ENCODE measurements at regions not wholly inside any gene's neighbourhood (a gene's known extent, or its start where the extent isn't known, plus 50 kb on each side); places are given as distances from the start of the nearest gene placed in this dataset.
A peak's percentile ranks its signal among the peaks of the same experiment; 100 is the strongest.

- H3K4me3 ChIP-seq (ENCODE audit: control insufficient read depth in 1 of 2, extremely low read depth in 1 of 2, low read length in 1 of 2): no peak overlapping the region
- Mint-ChIP-seq H3K36me3 (no peaks in the 10 kb centered on the region), H3K4me3 (peak overlapping the region; percentile 25 to 52 (median 42)), H3K27ac (peak overlapping the region; percentile 77 to 78), H3K9me3 (no peaks in the 10 kb centered on the region), H3K27me3 (no peaks in the 10 kb centered on the region), H3K4me1 (peaks cover 12 to 46% (median 41%) of the 10 kb centered on the region in 3 donors)
- H3K27ac ChIP-seq (ENCODE audit: low read length): peak overlapping the region; percentile 32
- DNase-seq (peak; percentile 25 to 78 (median 53)), ATAC-seq (replicated peaks in 1 of 4) (peak; percentile 96 to 100 (median 99))
- H3K27me3 ChIP-seq (replicated peaks in 1 of 2; ENCODE audit: control insufficient read depth in 2 of 2, extremely low read depth in 1 of 2, insufficient read depth in 2 of 2, low read length in 1 of 2): no peaks in the 10 kb centered on the region
- no peaks in the 10 kb centered on the region for H3K9me3 ChIP-seq
- WGBS (ENCODE audit: insufficient coverage): no CpG with 5 or more reads among the region's 4 CpGs
- ChIA-PET CTCF (interaction anchor here in 1 of 2 donors (1.1 kb wide), 1 partner anchor 13 kb away, joined by 3 read pairs; no protein-coding TSS in a partner anchor), POLR2A (interaction anchor here in 1 of 2 donors (0.6 to 1.6 kb wide), 7 partner anchors 9 to 185 kb away, joined by 3 to 6 read pairs (median 5); partner anchors contain the start of gene KLF6)
- H3K36me3 ChIP-seq (ENCODE audit: control insufficient read depth in 2 of 2, extremely low read depth in 1 of 2, insufficient read depth in 1 of 2, low read length in 1 of 2): no peaks in the 10 kb centered on the region
- peaks cover 13 to 31% of the 10 kb centered on the region in 2 experiments for H3K4me1 ChIP-seq (ENCODE audit: control insufficient read depth in 1 of 2, extremely low read depth in 1 of 2, insufficient read depth in 2 of 2, low read length in 2 of 2)
Measured at GRCh38 chr10:3961082-3961481, 176.1 kb upstream of the KLF6 start.

DNA sequence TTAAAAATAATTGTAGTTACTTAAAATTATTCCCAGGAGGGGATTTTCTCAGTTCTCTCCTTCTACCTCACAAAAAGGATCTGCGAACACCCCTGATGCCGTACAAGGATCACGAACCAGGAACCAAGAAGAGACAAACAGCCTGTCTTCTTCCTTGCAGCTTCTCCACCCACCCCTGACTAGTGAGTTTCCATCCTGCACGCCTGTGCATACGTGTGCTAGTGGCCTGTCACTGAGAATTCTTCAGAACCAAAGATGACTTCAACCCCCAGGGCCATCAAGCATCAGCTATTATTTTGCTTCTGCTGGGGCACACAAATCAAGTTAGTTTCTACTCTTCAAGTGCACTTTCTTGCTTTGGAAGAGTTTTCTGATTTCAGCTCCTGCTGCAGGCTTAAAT is 175.5 kb upstream of the KLF6 start:
- DNase-seq (no peak), ATAC-seq (replicated peaks in 1 of 4) (no peak)
- Histone ChIP-seq H3K9me3 (no peaks in the 10 kb centered on the region), H3K4me1 (ENCODE audit: control insufficient read depth in 1 of 2, extremely low read depth in 1 of 2, insufficient read depth in 2 of 2, low read length in 2 of 2) (peaks cover 13 to 31% of the 10 kb centered on the region in 2 experiments), H3K36me3 (ENCODE audit: control insufficient read depth in 2 of 2, extremely low read depth in 1 of 2, insufficient read depth in 1 of 2, low read length in 1 of 2) (no peaks in the 10 kb centered on the region), H3K4me3 (ENCODE audit: control insufficient read depth in 1 of 2, extremely low read depth in 1 of 2, low read length in 1 of 2) (no peak overlapping the region), H3K27ac (ENCODE audit: low read length) (peak overlapping the region; percentile 32), H3K27me3 (replicated peaks in 1 of 2; ENCODE audit: control insufficient read depth in 2 of 2, extremely low read depth in 1 of 2, insufficient read depth in 2 of 2, low read length in 1 of 2) (no peaks in the 10 kb centered on the region)
- H3K9me3 Mint-ChIP-seq: no peaks in the 10 kb centered on the region
- ChIA-PET POLR2A (interaction anchor here in 1 of 2 donors (0.8 to 1.6 kb wide), 7 partner anchors 9 to 185 kb away, joined by 3 to 6 read pairs (median 5); partner anchors contain the start of gene KLF6), CTCF (interaction anchor here in 1 of 2 donors (0.8 to 1.1 kb wide), 2 partner anchors 13 to 14 kb away, joined by 3 read pairs; no protein-coding TSS in a partner anchor)
- peaks cover 12 to 46% (median 41%) of the 10 kb centered on the region in 3 donors for H3K4me1 Mint-ChIP-seq
- H3K36me3 Mint-ChIP-seq: no peaks in the 10 kb centered on the region
- H3K27ac Mint-ChIP-seq: peak overlapping the region; percentile 77 to 78
- no peaks in the 10 kb centered on the region for H3K27me3 Mint-ChIP-seq
- peak overlapping the region in 1 of 3 donors; percentile 52 for H3K4me3 Mint-ChIP-seq
- 83% methylated on average over 4 of the region's 5 CpGs for WGBS (ENCODE audit: insufficient coverage)

GRCh38 chr10:3959370-3960325 is 174.6 kb upstream of the KLF6 start:
- DNase-seq (no peak), ATAC-seq (replicated peaks in 1 of 4) (no peak)
- Mint-ChIP-seq H3K9me3 (no peaks in the 10 kb centered on the region), H3K27me3 (no peaks in the 10 kb centered on the region), H3K4me3 (peak overlapping the region in 1 of 3 donors; percentile 52), H3K36me3 (no peaks in the 10 kb centered on the region), H3K27ac (peak overlapping the region; percentile 41 to 77), H3K4me1 (peaks cover 12 to 46% (median 41%) of the 10 kb centered on the region in 3 donors)
- CTCF ChIA-PET: interaction anchor here (0.5 to 1.1 kb wide), 3 partner anchors 13 to 33 kb away, joined by 3 read pairs; no protein-coding TSS in a partner anchor
- Histone ChIP-seq H3K9me3 (no peaks in the 10 kb centered on the region), H3K27me3 (replicated peaks in 1 of 2; ENCODE audit: control insufficient read depth in 2 of 2, extremely low read depth in 1 of 2, insufficient read depth in 2 of 2, low read length in 1 of 2) (no peaks in the 10 kb centered on the region), H3K4me1 (ENCODE audit: control insufficient read depth in 1 of 2, extremely low read depth in 1 of 2, insufficient read depth in 2 of 2, low read length in 2 of 2) (peaks cover 13 to 31% of the 10 kb centered on the region in 2 experiments), H3K36me3 (ENCODE audit: control insufficient read depth in 2 of 2, extremely low read depth in 1 of 2, insufficient read depth in 1 of 2, low read length in 1 of 2) (no peaks in the 10 kb centered on the region), H3K27ac (ENCODE audit: low read length) (peak overlapping the region; percentile 40), H3K4me3 (ENCODE audit: control insufficient read depth in 1 of 2, extremely low read depth in 1 of 2, low read length in 1 of 2) (no peak overlapping the region)
- 80% methylated on average over 1 of the region's 17 CpGs for WGBS (ENCODE audit: insufficient coverage)
- POLR2A ChIA-PET: interaction anchor here in 1 of 2 donors (0.6 to 1.6 kb wide), 5 partner anchors 8 to 177 kb away, joined by 3 to 6 read pairs (median 4); no protein-coding TSS in a partner anchor

DNA sequence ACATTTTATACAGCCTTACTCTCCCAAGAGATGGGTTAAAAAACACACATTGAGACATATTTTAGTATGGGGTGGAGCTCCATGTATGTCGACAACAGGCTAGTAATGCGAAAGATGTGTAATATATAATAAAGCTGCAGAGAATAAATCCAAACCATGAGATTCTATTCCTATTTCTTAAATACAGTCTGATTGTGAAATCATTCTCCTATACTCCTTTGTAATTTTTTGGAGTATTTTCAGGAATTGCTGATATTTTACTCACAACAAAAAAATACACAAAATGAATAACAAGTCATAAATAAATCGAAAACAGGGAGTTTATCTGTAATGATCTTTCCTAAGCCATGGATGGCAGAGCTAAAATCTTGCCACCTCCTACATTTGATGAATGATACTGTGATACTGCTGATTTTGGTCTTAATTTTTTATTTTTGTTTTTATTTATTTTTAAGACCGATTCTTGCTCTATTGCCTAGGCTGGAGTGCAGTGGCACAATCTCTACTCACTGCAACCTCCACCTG is 173.5 kb upstream of the KLF6 start:
- no peaks in the 10 kb centered on the region for H3K27me3 ChIP-seq (replicated peaks in 1 of 2; ENCODE audit: control insufficient read depth in 2 of 2, extremely low read depth in 1 of 2, insufficient read depth in 2 of 2, low read length in 1 of 2)
- Mint-ChIP-seq H3K27me3 (no peaks in the 10 kb centered on the region), H3K4me1 (peaks cover 12 to 41% (median 36%) of the 10 kb centered on the region in 3 donors), H3K27ac (no peak overlapping the region), H3K36me3 (no peaks in the 10 kb centered on the region), H3K9me3 (peaks cover 0 to 6% (median 0%) of the 10 kb centered on the region in 3 donors), H3K4me3 (no peak overlapping the region)
- H3K36me3 ChIP-seq (ENCODE audit: control insufficient read depth in 2 of 2, extremely low read depth in 1 of 2, insufficient read depth in 1 of 2, low read length in 1 of 2): no peaks in the 10 kb centered on the region
- H3K27ac ChIP-seq (ENCODE audit: low read length): no peak overlapping the region
- H3K9me3 ChIP-seq: no peaks in the 10 kb centered on the region
- no peak for DNase-seq
- ChIA-PET POLR2A (interaction anchor here (0.6 kb wide), 2 partner anchors 78 to 218 kb away, joined by 3 to 4 read pairs; no protein-coding TSS in a partner anchor), CTCF (no interaction called here)
- no peak for ATAC-seq (replicated peaks in 1 of 4)
- no peak overlapping the region for H3K4me3 ChIP-seq (ENCODE audit: control insufficient read depth in 1 of 2, extremely low read depth in 1 of 2, low read length in 1 of 2)
- H3K4me1 ChIP-seq (ENCODE audit: control insufficient read depth in 1 of 2, extremely low read depth in 1 of 2, insufficient read depth in 2 of 2, low read length in 2 of 2): peaks cover 13 to 31% of the 10 kb centered on the region in 2 experiments
- WGBS (ENCODE audit: insufficient coverage): 80% methylated on average over 1 of the region's 4 CpGs

- Histone ChIP-seq H3K4me1 (ENCODE audit: control insufficient read depth in 1 of 2, extremely low read depth in 1 of 2, insufficient read depth in 2 of 2, low read length in 2 of 2) (peaks cover 8 to 17% of the 10 kb centered on the region in 2 experiments), H3K27me3 (replicated peaks in 1 of 2; ENCODE audit: control insufficient read depth in 2 of 2, extremely low read depth in 1 of 2, insufficient read depth in 2 of 2, low read length in 1 of 2) (no peaks in the 10 kb centered on the region), H3K9me3 (no peaks in the 10 kb centered on the region), H3K27ac (ENCODE audit: low read length) (no peak overlapping the region), H3K36me3 (ENCODE audit: control insufficient read depth in 2 of 2, extremely low read depth in 1 of 2, insufficient read depth in 1 of 2, low read length in 1 of 2) (no peaks in the 10 kb centered on the region), H3K4me3 (ENCODE audit: control insufficient read depth in 1 of 2, extremely low read depth in 1 of 2, low read length in 1 of 2) (no peak overlapping the region)
- Mint-ChIP-seq H3K27me3 (no peaks in the 10 kb centered on the region), H3K36me3 (no peaks in the 10 kb centered on the region), H3K27ac (no peak overlapping the region), H3K9me3 (peaks cover 0 to 6% (median 0%) of the 10 kb centered on the region in 3 donors), H3K4me1 (peaks cover 8 to 31% (median 23%) of the 10 kb centered on the region in 3 donors), H3K4me3 (no peak overlapping the region)
- DNase-seq: no peak
- CTCF ChIA-PET: no interaction called here
- no peak for ATAC-seq (replicated peaks in 1 of 4)
- 92% methylated on average over 8 of the region's 13 CpGs for WGBS (ENCODE audit: insufficient coverage)
- POLR2A ChIA-PET: no interaction called here
Measured at GRCh38 chr10:3955955-3956617, 171.1 kb upstream of the KLF6 start.

DNA sequence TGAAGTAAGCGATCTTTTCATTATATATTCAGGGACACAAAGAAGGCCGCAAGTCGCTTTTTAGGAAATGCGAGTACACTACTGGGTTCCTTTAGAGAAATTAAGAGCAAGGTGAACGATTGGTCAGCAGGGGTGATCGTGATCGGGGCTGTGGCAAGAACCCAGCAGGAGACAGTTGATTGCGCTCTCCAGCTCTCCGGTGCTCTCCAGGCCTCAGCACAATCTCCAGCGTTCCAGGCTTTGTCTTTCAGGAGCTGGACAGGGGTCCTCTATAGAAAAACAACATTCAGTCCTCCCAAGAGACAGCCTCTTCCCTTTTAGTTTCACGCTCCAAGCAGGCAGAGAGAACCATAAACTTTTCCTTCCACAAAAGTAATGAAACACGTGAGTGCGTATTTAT is 170.5 kb upstream of the KLF6 start:
- Histone ChIP-seq H3K27me3 (replicated peaks in 1 of 2; ENCODE audit: control insufficient read depth in 2 of 2, extremely low read depth in 1 of 2, insufficient read depth in 2 of 2, low read length in 1 of 2) (no peaks in the 10 kb centered on the region), H3K27ac (ENCODE audit: low read length) (no peak overlapping the region), H3K9me3 (no peaks in the 10 kb centered on the region), H3K4me3 (ENCODE audit: control insufficient read depth in 1 of 2, extremely low read depth in 1 of 2, low read length in 1 of 2) (no peak overlapping the region), H3K4me1 (ENCODE audit: control insufficient read depth in 1 of 2, extremely low read depth in 1 of 2, insufficient read depth in 2 of 2, low read length in 2 of 2) (peaks cover 4 to 17% of the 10 kb centered on the region in 2 experiments), H3K36me3 (ENCODE audit: control insufficient read depth in 2 of 2, extremely low read depth in 1 of 2, insufficient read depth in 1 of 2, low read length in 1 of 2) (no peaks in the 10 kb centered on the region)
- H3K4me3 Mint-ChIP-seq: no peak overlapping the region
- CTCF ChIA-PET: interaction anchor here (0.5 to 0.6 kb wide), 2 partner anchors 45 to 80 kb away, joined by 3 read pairs; no protein-coding TSS in a partner anchor
- DNase-seq (no peak), ATAC-seq (replicated peaks in 1 of 4) (no peak)
- peaks cover 0 to 6% (median 0%) of the 10 kb centered on the region in 3 donors for H3K9me3 Mint-ChIP-seq
- peaks cover 8 to 31% (median 22%) of the 10 kb centered on the region in 3 donors for H3K4me1 Mint-ChIP-seq
- 96% methylated on average over 9 of the region's 13 CpGs for WGBS (ENCODE audit: insufficient coverage)
- H3K27me3 Mint-ChIP-seq: no peaks in the 10 kb centered on the region
- no peak overlapping the region for H3K27ac Mint-ChIP-seq
- POLR2A ChIA-PET: no interaction called here
- H3K36me3 Mint-ChIP-seq: no peaks in the 10 kb centered on the region
